DND-41 (cell line): ENCODE measurements at regions not wholly inside any gene's neighbourhood (a gene's known extent, or its start where the extent isn't known, plus 50 kb on each side); places are given as distances from the start of the nearest gene placed in this dataset.

Source experiments
- EZH2 ChIP-seq: IDR thresholded peaks from 3 replicates; pipeline ENCODE4 v1.6.1; 2012; ENCODE audit warnings: borderline replicate concordance, low read depth, mild to moderate bottlenecking, moderate library complexity, low read length, inconsistent platforms; ENCODE audit not compliant: severe bottlenecking
- TF ChIP-seq, protein P1 (sequence below): IDR thresholded peaks from 2 replicates; pipeline ENCODE4 v1.5.1; 2012; ENCODE audit warnings: borderline replicate concordance, low read length, moderate library complexity, mild to moderate bottlenecking; ENCODE audit not compliant: poor library complexity, severe bottlenecking; ENCODE audit errors: extremely low read depth

GRCh38 chr17:71142333-71142732 is 973.0 kb downstream of the KCNJ2 start:
- no peak for TF ChIP-seq EZH2
- TF ChIP-seq, protein P1, sequence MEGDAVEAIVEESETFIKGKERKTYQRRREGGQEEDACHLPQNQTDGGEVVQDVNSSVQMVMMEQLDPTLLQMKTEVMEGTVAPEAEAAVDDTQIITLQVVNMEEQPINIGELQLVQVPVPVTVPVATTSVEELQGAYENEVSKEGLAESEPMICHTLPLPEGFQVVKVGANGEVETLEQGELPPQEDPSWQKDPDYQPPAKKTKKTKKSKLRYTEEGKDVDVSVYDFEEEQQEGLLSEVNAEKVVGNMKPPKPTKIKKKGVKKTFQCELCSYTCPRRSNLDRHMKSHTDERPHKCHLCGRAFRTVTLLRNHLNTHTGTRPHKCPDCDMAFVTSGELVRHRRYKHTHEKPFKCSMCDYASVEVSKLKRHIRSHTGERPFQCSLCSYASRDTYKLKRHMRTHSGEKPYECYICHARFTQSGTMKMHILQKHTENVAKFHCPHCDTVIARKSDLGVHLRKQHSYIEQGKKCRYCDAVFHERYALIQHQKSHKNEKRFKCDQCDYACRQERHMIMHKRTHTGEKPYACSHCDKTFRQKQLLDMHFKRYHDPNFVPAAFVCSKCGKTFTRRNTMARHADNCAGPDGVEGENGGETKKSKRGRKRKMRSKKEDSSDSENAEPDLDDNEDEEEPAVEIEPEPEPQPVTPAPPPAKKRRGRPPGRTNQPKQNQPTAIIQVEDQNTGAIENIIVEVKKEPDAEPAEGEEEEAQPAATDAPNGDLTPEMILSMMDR: no peak
